Astrocyte of the spinal cord (primary cell): ENCODE measurements at regions not wholly inside any gene's neighbourhood (a gene's known extent, or its start where the extent isn't known, plus 50 kb on each side); places are given as distances from the start of the nearest gene placed in this dataset.

Experiments
- DNase-seq: peaks from one replicate; pipeline ENCODE4 v3.0.0; 2011; ENCODE audit warnings: low read depth, low spot score
- H3K4me3 ChIP-seq: 2 replicates; pipeline ENCODE4 v1.5.1; 2011; ENCODE audit warnings: low read depth, mild to moderate bottlenecking, low read length, moderate library complexity
- in situ Hi-C: cut with HindIII; loops from 2 replicates; pipeline ENCODE4 v1.10.0; 2017; ENCODE audit warnings: low sequenced_read_pairs
- TF ChIP-seq, protein P1 (sequence below): IDR thresholded peaks from 2 replicates; pipeline ENCODE4 v1.5.1; 2012; ENCODE audit warnings: low read depth, mild to moderate bottlenecking, low read length, inconsistent platforms

DNA sequence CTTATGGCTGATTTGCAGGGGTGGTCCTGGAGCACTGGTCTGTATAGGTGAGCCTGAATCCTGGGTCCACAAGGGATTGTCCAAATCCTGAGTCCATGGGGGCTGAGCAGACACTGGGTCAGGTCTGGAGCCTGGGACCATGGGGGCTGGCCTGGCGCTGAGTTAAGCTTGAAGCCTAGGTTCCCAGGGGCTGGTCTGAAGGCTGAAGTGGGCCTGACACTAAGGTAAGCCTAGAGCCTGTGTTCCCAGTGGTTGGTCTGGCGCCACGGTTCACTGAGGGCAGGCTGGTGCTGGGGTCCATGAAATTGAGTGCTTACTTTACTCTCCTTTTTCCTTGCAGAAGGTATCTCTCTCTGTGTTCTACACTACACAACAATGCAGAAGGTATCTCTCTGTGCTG lies 155.8 kb downstream of the RBM46 start:
- DNase-seq: no peak
- TF ChIP-seq, protein P1, sequence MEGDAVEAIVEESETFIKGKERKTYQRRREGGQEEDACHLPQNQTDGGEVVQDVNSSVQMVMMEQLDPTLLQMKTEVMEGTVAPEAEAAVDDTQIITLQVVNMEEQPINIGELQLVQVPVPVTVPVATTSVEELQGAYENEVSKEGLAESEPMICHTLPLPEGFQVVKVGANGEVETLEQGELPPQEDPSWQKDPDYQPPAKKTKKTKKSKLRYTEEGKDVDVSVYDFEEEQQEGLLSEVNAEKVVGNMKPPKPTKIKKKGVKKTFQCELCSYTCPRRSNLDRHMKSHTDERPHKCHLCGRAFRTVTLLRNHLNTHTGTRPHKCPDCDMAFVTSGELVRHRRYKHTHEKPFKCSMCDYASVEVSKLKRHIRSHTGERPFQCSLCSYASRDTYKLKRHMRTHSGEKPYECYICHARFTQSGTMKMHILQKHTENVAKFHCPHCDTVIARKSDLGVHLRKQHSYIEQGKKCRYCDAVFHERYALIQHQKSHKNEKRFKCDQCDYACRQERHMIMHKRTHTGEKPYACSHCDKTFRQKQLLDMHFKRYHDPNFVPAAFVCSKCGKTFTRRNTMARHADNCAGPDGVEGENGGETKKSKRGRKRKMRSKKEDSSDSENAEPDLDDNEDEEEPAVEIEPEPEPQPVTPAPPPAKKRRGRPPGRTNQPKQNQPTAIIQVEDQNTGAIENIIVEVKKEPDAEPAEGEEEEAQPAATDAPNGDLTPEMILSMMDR: no peak
- in situ Hi-C loops: no loop called here
- no peak overlapping the region for H3K4me3 ChIP-seq

DNA sequence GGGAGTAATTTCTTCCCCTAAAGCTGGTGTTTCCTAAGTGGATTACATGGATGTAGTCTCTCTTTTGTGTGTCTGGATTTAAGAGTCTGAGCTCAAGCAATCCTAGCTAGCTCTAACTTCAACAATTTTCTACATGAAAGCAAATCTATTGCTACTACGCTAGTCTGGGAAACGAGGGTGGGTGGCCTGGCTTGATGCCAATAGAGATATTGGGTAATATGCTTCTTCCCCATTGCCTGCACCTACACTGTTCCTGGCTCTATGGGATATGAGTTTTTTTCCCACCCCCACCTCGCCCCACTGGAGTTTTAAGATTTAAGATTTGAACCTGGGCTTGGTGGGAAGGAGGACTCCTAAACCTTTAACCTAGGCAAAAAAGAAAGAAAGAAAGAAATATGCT lies 158.8 kb downstream of the RBM46 start:
- in situ Hi-C loops: no loop called here
- DNase-seq: no peak
- TF ChIP-seq, protein P1: no peak
- no peak overlapping the region for H3K4me3 ChIP-seq

- in situ Hi-C loops: no loop called here
- no peak overlapping the region for H3K4me3 ChIP-seq
- no peak for DNase-seq
- TF ChIP-seq, protein P1: no peak
Observed at GRCh38 chr4:154942176-154942575, 161.1 kb downstream of the RBM46 start.

DNA sequence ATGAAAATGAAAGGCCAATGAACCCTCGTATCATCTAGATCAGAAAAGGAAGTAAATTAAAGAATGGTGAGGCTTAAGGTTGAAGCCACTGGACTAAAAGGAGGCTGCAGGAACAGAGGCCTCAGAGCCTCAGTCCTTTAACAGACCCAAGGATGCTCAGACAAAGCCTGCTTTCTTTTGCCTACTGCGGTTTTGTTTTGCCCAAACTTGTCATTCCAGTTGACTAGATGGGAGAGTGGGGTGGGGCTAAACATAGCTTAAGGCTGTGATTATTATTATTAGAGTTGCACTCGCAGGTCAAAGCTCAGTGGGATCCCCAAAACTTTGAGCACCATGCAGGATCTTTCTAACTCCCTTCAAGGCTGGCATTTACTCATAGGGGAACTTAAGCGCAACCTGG lies 163.9 kb downstream of the RBM46 start:
- DNase-seq: no peak
- in situ Hi-C loops: no loop called here
- TF ChIP-seq, protein P1: no peak
- H3K4me3 ChIP-seq: no peak overlapping the region

DNA sequence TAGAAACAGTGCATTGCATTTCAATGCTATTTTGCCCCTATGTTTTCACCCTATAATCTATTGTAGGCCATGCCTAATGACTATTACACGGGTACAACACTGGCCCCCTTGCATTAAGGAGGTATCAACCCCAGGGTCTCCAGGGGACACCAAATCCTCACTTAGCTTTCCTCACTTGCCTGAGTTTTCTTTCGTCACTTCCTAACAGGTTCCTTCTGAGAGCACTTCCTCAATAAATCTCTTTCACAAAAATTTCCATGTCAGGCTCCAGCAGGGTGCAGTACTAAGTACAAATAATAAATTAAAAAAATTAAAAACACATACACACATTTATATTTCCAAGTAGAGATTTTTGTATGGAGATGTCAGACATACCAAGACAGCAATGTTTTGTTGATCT lies 165.0 kb downstream of the RBM46 start:
- in situ Hi-C loops: no loop called here
- no peak for DNase-seq
- TF ChIP-seq, protein P1: no peak
- H3K4me3 ChIP-seq: no peak overlapping the region

GRCh38 chr4:154953691-154954090 lies 172.6 kb downstream of the RBM46 start:
- in situ Hi-C loops: no loop called here
- no peak overlapping the region for H3K4me3 ChIP-seq
- no peak for DNase-seq
- TF ChIP-seq, protein P1: no peak

DNA sequence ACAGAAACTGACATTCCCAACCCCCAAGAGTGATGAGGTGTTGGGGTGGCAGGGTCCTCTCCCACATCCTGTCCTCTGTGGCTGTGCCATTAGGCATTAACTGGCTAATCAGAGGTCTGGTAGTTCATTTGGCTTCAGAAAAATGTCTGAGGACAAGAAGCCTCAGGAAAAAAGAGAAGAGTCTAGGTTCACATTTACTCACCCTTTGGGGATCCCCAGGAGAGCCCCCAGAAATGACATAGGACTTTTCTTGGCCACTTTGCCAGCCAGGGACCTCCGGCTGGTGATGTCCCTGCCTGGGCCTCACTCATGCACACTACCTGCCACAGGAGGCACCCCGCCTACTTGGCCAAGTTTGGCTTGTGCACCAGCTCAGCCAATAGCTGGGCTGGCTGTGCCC lies 173.0 kb downstream of the RBM46 start:
- H3K4me3 ChIP-seq: no peak overlapping the region
- TF ChIP-seq, protein P1: no peak
- DNase-seq: no peak
- in situ Hi-C loops: no loop called here
